IMR-90 (cell line): ENCODE measurements at regions not wholly inside any gene's neighbourhood (a gene's known extent, or its start where the extent isn't known, plus 50 kb on each side); places are given as distances from the start of the nearest gene placed in this dataset.

Source experiments
- ATAC-seq: fragments of 200-7000 bp; cut with Tn5 transposase; 2 replicates; pipeline ENCODE4 v1.9.1; 2020; ENCODE audit warnings: low read depth, mild to moderate bottlenecking, moderate library complexity
- BruUV-seq: library from RNA; stranded (reverse); fragments of 400-500 nt; replicated peaks from 2 replicates; lab custom pipeline; 2021; lab: Mats Ljungman, UMichigan
- CTCF ChIA-PET: fragments of 300-600 bp; formaldehyde crosslinking; extraction: SDS; loops from one replicate; lab custom pipeline; 2021; ENCODE audit warnings: antibody characterized with exemption; lab: Yijun Ruan, JAX
- POLR2A ChIA-PET: fragments of 300-600 bp; sonication (Branson Sonifier 250); formaldehyde crosslinking; loops from one replicate; lab custom pipeline; 2022; ENCODE audit warnings: antibody characterized with exemption; ENCODE audit not compliant: unreplicated experiment; lab: Charles Lee
- DNase-seq: peaks from one replicate; pipeline ENCODE4 v3.0.0; 2013
- H2AFZ ChIP-seq: replicated peaks from 2 replicates; pipeline ENCODE3; 2013; ENCODE audit warnings: low read length, mild to moderate bottlenecking; ENCODE audit not compliant: poor library complexity
- H2AK5ac ChIP-seq: 2 replicates; pipeline ENCODE4 v1.6.1; 2013; ENCODE audit warnings: low read depth, low read length, inconsistent platforms
- H2AK9ac ChIP-seq: replicated peaks from 2 replicates; pipeline ENCODE3; 2013; ENCODE audit warnings: mild to moderate bottlenecking, low read depth, low read length, moderate library complexity; ENCODE audit not compliant: poor library complexity
- H2BK120ac ChIP-seq: 2 replicates; pipeline ENCODE4 v1.6.1; 2013; ENCODE audit warnings: low read depth, low read length, inconsistent platforms
- H2BK15ac ChIP-seq: 3 replicates; pipeline ENCODE4 v1.6.1; 2013; ENCODE audit warnings: low read depth, low read length, inconsistent platforms
- H2BK20ac ChIP-seq: 2 replicates; pipeline ENCODE4 v1.6.1; 2013; ENCODE audit warnings: low read depth, mild to moderate bottlenecking, inconsistent platforms, low read length, moderate library complexity
- H2BK5ac ChIP-seq: 2 replicates; pipeline ENCODE4 v1.6.1; 2013; ENCODE audit warnings: mild to moderate bottlenecking, low read depth, low read length, inconsistent platforms; ENCODE audit not compliant: poor library complexity, severe bottlenecking
- H3K14ac ChIP-seq: replicated peaks from 2 replicates; pipeline ENCODE4 v1.6.1; 2013; ENCODE audit warnings: low read depth, low read length, inconsistent platforms
- H3K18ac ChIP-seq: 2 replicates; pipeline ENCODE4 v1.6.1; 2013; ENCODE audit warnings: low read depth, low read length, control low read depth
- H3K23ac ChIP-seq: 2 replicates; pipeline ENCODE4 v1.6.1; 2013; ENCODE audit warnings: low read depth, low read length, inconsistent platforms
- H3K27ac ChIP-seq: 2 replicates; pipeline ENCODE4 v1.5.1; 2013; ENCODE audit warnings: mild to moderate bottlenecking, control low read depth, low read length; ENCODE audit not compliant: insufficient read depth
- H3K27me3 ChIP-seq: 2 replicates; pipeline ENCODE4 v1.6.1; 2013; ENCODE audit warnings: low read length; ENCODE audit not compliant: control insufficient read depth, insufficient read depth
- H3K36me3 ChIP-seq: 2 replicates; pipeline ENCODE4 v1.6.1; 2013; ENCODE audit warnings: low read length, mixed read lengths; ENCODE audit not compliant: control insufficient read depth, insufficient read depth
- H3K4ac ChIP-seq: 2 replicates; pipeline ENCODE4 v1.6.1; 2013; ENCODE audit warnings: low read depth, low read length, inconsistent platforms
- H3K4me1 ChIP-seq: 2 replicates; pipeline ENCODE4 v1.6.1; 2013; ENCODE audit warnings: low read length, mixed read lengths; ENCODE audit not compliant: control insufficient read depth, insufficient read depth
- H3K4me2 ChIP-seq: 2 replicates; pipeline ENCODE4 v1.6.1; 2013; ENCODE audit warnings: low read depth, mild to moderate bottlenecking, control low read depth, low read length, moderate library complexity
- H3K4me3 ChIP-seq: 2 replicates; pipeline ENCODE4 v1.5.1; 2013; ENCODE audit warnings: low read depth, mild to moderate bottlenecking, control low read depth, low read length, moderate library complexity; ENCODE audit not compliant: insufficient read depth
- H3K56ac ChIP-seq: 2 replicates; pipeline ENCODE4 v1.6.1; 2013; ENCODE audit warnings: low read length, inconsistent platforms; ENCODE audit not compliant: insufficient read depth; ENCODE audit errors: extremely low read depth
- H3K79me1 ChIP-seq, 2 experiments: 2 replicates each; pipeline ENCODE4 v1.6.1; 2013; ENCODE audit warnings: low read length in 2 of 2, inconsistent platforms in 1 of 2, low read depth in 1 of 2
- H3K9ac ChIP-seq: 2 replicates; pipeline ENCODE4 v1.6.1; 2013; ENCODE audit warnings: low read depth, low read length, control low read depth
- H3K9me1 ChIP-seq: 2 replicates; pipeline ENCODE4 v1.6.1; 2013; ENCODE audit warnings: low read length, inconsistent platforms; ENCODE audit not compliant: insufficient read depth
- H3K9me3 ChIP-seq: 2 replicates; pipeline ENCODE4 v1.6.1; 2013; ENCODE audit warnings: low read length; ENCODE audit not compliant: control insufficient read depth, insufficient read depth
- H4K20me1 ChIP-seq: 2 replicates; pipeline ENCODE4 v1.6.1; 2013; ENCODE audit warnings: low read length, inconsistent platforms; ENCODE audit not compliant: insufficient read depth
- H4K5ac ChIP-seq: 2 replicates; pipeline ENCODE4 v1.6.1; 2013; ENCODE audit warnings: mild to moderate bottlenecking, low read depth, low read length, control low read depth
- H4K8ac ChIP-seq, 2 experiments: 2 replicates each; pipeline ENCODE4 v1.6.1; 2013; ENCODE audit warnings: low read depth in 2 of 2, low read length in 2 of 2, control low read depth in 1 of 2, inconsistent platforms in 1 of 2
- H4K91ac ChIP-seq: 2 replicates; pipeline ENCODE4 v1.6.1; 2013; ENCODE audit warnings: low read depth, low read length, inconsistent platforms; ENCODE audit not compliant: insufficient read depth
- CEBPB ChIP-seq: IDR thresholded peaks from 2 replicates; pipeline ENCODE4 v1.6.1; 2012; ENCODE audit warnings: low read depth, low read length, improper control_type of control experiment
- FOS ChIP-seq: fragments of 150-350 bp; IDR thresholded peaks from 2 replicates; pipeline ENCODE4 v1.6.1; 2016; ENCODE audit warnings: low read depth, low read length
- MAFK ChIP-seq: IDR thresholded peaks from 2 replicates; pipeline ENCODE4 v1.6.1; 2012; ENCODE audit warnings: low read depth, low read length, improper control_type of control experiment
- MAZ ChIP-seq: IDR thresholded peaks from 2 replicates; pipeline ENCODE4 v1.6.1; 2012; ENCODE audit warnings: low read depth, mild to moderate bottlenecking, low read length, improper control_type of control experiment, moderate library complexity, borderline replicate concordance
- POLR2A ChIP-seq: IDR thresholded peaks from 2 replicates; pipeline ENCODE4 v1.6.1; 2012; ENCODE audit warnings: mild to moderate bottlenecking, low read depth, low read length
- RAD21 ChIP-seq: IDR thresholded peaks from 2 replicates; pipeline ENCODE4 v1.6.1; 2012; ENCODE audit warnings: low read length, improper control_type of control experiment
- RFX5 ChIP-seq: IDR thresholded peaks from 2 replicates; pipeline ENCODE4 v1.8.0; 2012; ENCODE audit warnings: low read depth, mild to moderate bottlenecking, low read length, moderate library complexity
- WGBS, 2 experiments: methylation state at CpG; one replicate each; pipeline versions ENCODE4 v1.1.5 to v1.1.7; 2013; ENCODE audit warnings: missing lambda C conversion rate in 2 of 2; ENCODE audit not compliant: insufficient read length in 1 of 2; ENCODE audit errors: extremely low coverage in 2 of 2; 5-methylcytosine and 5-hydroxymethylcytosine counted together
- dilution Hi-C: fragments of 300-500 bp; cut with HindIII; formaldehyde crosslinking; loops from one replicate; pipeline ENCODE4 v1.14.3; 2018; ENCODE audit warnings: low sequenced_read_pairs; ENCODE audit not compliant: unreplicated experiment
- in situ Hi-C: fragments of 300-500 bp; cut with MboI; formaldehyde crosslinking; loops from 3 replicates; pipeline ENCODE4 v1.14.3; 2019; ENCODE audit warnings: low sequenced_read_pairs, inconsistent platforms, mixed read lengths
- intact Hi-C: fragments of 100-400 bp; cut with micrococcal nuclease; formaldehyde crosslinking; loops from 2 replicates; pipeline ENCODE4 v1.10.0; 2022

DNA sequence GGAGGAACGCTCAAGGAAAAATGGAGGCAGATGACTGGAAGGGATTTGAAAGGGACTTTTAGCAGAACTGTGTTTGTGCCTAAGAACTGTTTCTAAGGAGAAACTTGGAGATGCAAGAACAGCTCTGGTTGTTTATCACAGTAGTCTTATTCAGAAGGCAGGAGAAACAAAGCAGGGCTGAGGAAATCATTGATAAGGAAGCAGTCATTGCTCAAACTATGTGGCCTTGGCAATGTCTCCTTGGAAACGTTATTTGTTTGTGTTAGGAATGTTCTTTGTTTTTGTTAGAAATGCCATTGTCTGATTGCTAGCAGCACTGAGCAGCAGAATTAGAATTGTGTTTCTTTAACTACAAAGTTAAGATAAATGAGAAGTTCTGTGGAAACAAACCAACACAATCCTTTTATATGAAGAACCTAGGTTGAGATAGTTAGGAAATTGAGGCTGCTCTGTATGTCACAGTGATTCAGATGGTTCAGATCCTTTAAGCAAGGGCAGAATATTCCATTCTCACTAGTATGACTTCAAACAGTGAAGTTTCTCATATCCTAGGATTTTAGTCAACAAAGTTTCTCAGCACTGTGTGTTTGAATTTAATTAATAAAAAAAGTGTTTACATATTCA lies 1191.3 kb upstream of the IGFBP7 start:
- DNase-seq = no peak
- no peak for ATAC-seq
- Histone ChIP-seq H3K4me1 (no peaks in the 10 kb centered on the region), H2BK15ac (no peak overlapping the region), H2BK20ac (no peak overlapping the region), H3K18ac (no peak overlapping the region), H3K14ac (no peak overlapping the region), H3K56ac (no peak overlapping the region), H3K9ac (no peak overlapping the region), H3K9me3 (peaks cover 3% of the 10 kb centered on the region; the same call in 1 of the 2 replicates), H2AK5ac (no peak overlapping the region), H3K9me1 (no peaks in the 10 kb centered on the region), H2BK120ac (no peak overlapping the region), H3K36me3 (no peaks in the 10 kb centered on the region), H4K8ac (no peak overlapping the region), H3K79me1 (no peaks in the 10 kb centered on the region), H3K4ac (no peak overlapping the region), H3K27me3 (no peaks in the 10 kb centered on the region), H4K20me1 (no peaks in the 10 kb centered on the region), H3K4me3 (no peak overlapping the region), H3K4me2 (no peak overlapping the region), H4K5ac (no peak overlapping the region), H3K27ac (no peak overlapping the region), H2BK5ac (no peak overlapping the region), H2AK9ac (no peak overlapping the region), H3K23ac (no peak overlapping the region), H2AFZ (no peak overlapping the region), H4K91ac (no peak overlapping the region)
- CTCF ChIA-PET = no interaction called here
- POLR2A ChIA-PET = no interaction called here
- intact Hi-C loops (no loop called here), dilution Hi-C loops (no loop called here), in situ Hi-C loops (no loop called here)
- TF ChIP-seq MAFK (no peak), RAD21 (no peak), CEBPB (no peak), POLR2A (no peak), FOS (no peak), RFX5 (no peak), MAZ (no peak)
- BruUV-seq = no TSS peak
- WGBS, 2 experiments = 0% methylated on average over 1 of the region's 2 CpGs; no CpG with 5 or more reads in 1 of the 2 experiments
